B cell (primary cell): ENCODE measurements at regions not wholly inside any gene's neighbourhood (a gene's known extent, or its start where the extent isn't known, plus 50 kb on each side); places are given as distances from the start of the nearest gene placed in this dataset.

Experiments
- ATAC-seq: fragments of 200-7000 bp; cut with Tn5 transposase; one replicate; pipeline ENCODE4 v1.10.0; 2021; ENCODE audit warnings: low read depth, mild to moderate bottlenecking, moderate number of reproducible peaks, moderate library complexity
- CTCF ChIA-PET: fragments of 350-600 bp; sonication (Branson Sonifier 250); formaldehyde crosslinking; loops from one replicate; lab custom pipeline; 2021; ENCODE audit warnings: antibody characterized with exemption, inconsistent platforms; lab: Charles Lee
- POLR2A ChIA-PET: fragments of 350-600 bp; sonication (Branson Sonifier 250); formaldehyde crosslinking; loops from one replicate; lab custom pipeline; 2021; ENCODE audit warnings: antibody characterized with exemption; lab: Charles Lee
- DNase-seq: peaks from one replicate; pipeline ENCODE4 v3.0.0; 2013
- H2AFZ ChIP-seq: 2 replicates; pipeline ENCODE4 v1.6.1; 2012; ENCODE audit warnings: mild to moderate bottlenecking, low read depth, low read length; ENCODE audit not compliant: insufficient read depth, poor library complexity, severe bottlenecking
- H3K27ac ChIP-seq, 2 donors: 1 replicate in 1 of 2; 2 replicates in 1 of 2; pipeline ENCODE4 v1.5.1; 2012 to 2013; ENCODE audit warnings: low read length in 2 of 2, mild to moderate bottlenecking in 2 of 2, moderate library complexity in 1 of 2
- H3K27me3 ChIP-seq, 4 experiments: fragments of 200-600 bp in 1 of 4; sonication (generic) in 1 of 4; replicated peaks in 1 of 4; 1 replicate in 2 of 4; 2 replicates in 2 of 4; pipeline versions ENCODE4 v1.6.1 to v1.7.0; 2013 to 2016; ENCODE audit warnings: low read length in 3 of 4, mild to moderate bottlenecking in 2 of 4, mixed read lengths in 1 of 4, moderate library complexity in 1 of 4; ENCODE audit not compliant: insufficient read depth in 4 of 4, control insufficient read depth in 3 of 4; ENCODE audit errors: control extremely low read depth in 1 of 4
- H3K36me3 ChIP-seq, 2 experiments: replicated peaks in 1 of 2; 1 replicate in 1 of 2; 2 replicates in 1 of 2; pipeline versions ENCODE4 v1.6.1 to v1.7.1; 2013; ENCODE audit warnings: low read length in 1 of 2; ENCODE audit not compliant: insufficient read depth in 2 of 2, control insufficient read depth in 1 of 2; ENCODE audit errors: control extremely low read depth in 1 of 2, extremely low read depth in 1 of 2
- H3K4me1 ChIP-seq, 2 donors: fragments of 200-600 bp in 1 of 2; sonication (generic) in 1 of 2; 1 replicate in 1 of 2; 2 replicates in 1 of 2; pipeline versions ENCODE4 v1.5.1 to v1.6.1; 2013 to 2017; ENCODE audit warnings: low read length in 2 of 2; ENCODE audit not compliant: control insufficient read depth in 2 of 2, insufficient read depth in 2 of 2
- H3K4me2 ChIP-seq: replicated peaks from 2 replicates; pipeline ENCODE3; 2012; ENCODE audit warnings: mild to moderate bottlenecking, low read depth, low read length; ENCODE audit not compliant: poor library complexity, severe bottlenecking
- H3K4me3 ChIP-seq, 5 experiments: fragments of 200-600 bp in 1 of 5; sonication (generic) in 1 of 5; 1 replicate in 3 of 5; 2 replicates in 2 of 5; pipeline versions ENCODE4 v1.5.1 to v1.7.0; 2011 to 2016; ENCODE audit warnings: low read length in 4 of 5, mild to moderate bottlenecking in 4 of 5, low read depth in 2 of 5, control low read depth in 1 of 5, moderate library complexity in 1 of 5; ENCODE audit not compliant: insufficient read depth in 1 of 5; ENCODE audit errors: control extremely low read depth in 1 of 5, extremely low read depth in 1 of 5
- H3K79me2 ChIP-seq: fragments of 200-600 bp; sonication (generic); one replicate; pipeline ENCODE4 v1.6.0; 2016; ENCODE audit warnings: low read length; ENCODE audit not compliant: control insufficient read depth, insufficient read depth
- H3K9ac ChIP-seq: fragments of 200-600 bp; sonication (generic); 2 replicates; pipeline ENCODE4 v1.6.1; 2017; ENCODE audit warnings: mild to moderate bottlenecking, low read length, moderate library complexity
- H3K9me3 ChIP-seq, 3 donors: one replicate each; pipeline versions ENCODE4 v1.6.1 to v1.7.1; 2013; ENCODE audit warnings: low read length in 2 of 3; ENCODE audit not compliant: control insufficient read depth in 2 of 3, insufficient read depth in 1 of 3; ENCODE audit errors: control extremely low read depth in 1 of 3
- H4K20me1 ChIP-seq: 2 replicates; pipeline ENCODE4 v1.6.0; 2012; ENCODE audit warnings: mild to moderate bottlenecking, low read length; ENCODE audit not compliant: insufficient read depth, control insufficient read depth, poor library complexity, severe bottlenecking
- H3K27ac Mint-ChIP-seq: one replicate; pipeline ENCODE4 v1.8.0; 2021; ENCODE audit warnings: mixed read lengths
- H3K27me3 Mint-ChIP-seq: one replicate; pipeline ENCODE4 v1.8.0; 2021; ENCODE audit warnings: mixed read lengths
- H3K4me1 Mint-ChIP-seq: one replicate; pipeline ENCODE4 v1.8.0; 2021; ENCODE audit warnings: mixed read lengths
- H3K4me3 Mint-ChIP-seq: one replicate; pipeline ENCODE4 v1.8.0; 2021; ENCODE audit warnings: mixed read lengths
- H3K9me3 Mint-ChIP-seq: one replicate; pipeline ENCODE4 v1.8.0; 2022; ENCODE audit warnings: mixed read lengths; ENCODE audit not compliant: insufficient read depth
- CTCF ChIP-seq: fragments of 200-600 bp; IDR thresholded peaks from one replicate; pipeline ENCODE4 v1.8.0; 2022; ENCODE audit warnings: antibody characterized with exemption, mild to moderate bottlenecking
- EZH2 ChIP-seq: IDR thresholded peaks from 2 replicates; pipeline ENCODE4 v1.6.1; 2012; ENCODE audit warnings: borderline replicate concordance, low read depth, mild to moderate bottlenecking, moderate library complexity, low read length; ENCODE audit not compliant: insufficient read depth, poor library complexity, severe bottlenecking
- WGBS: methylation state at CpG from one replicate; pipeline ENCODE4 v1.1.5; 2013; ENCODE audit warnings: missing lambda C conversion rate; ENCODE audit not compliant: insufficient coverage; 5-methylcytosine and 5-hydroxymethylcytosine counted together
- intact Hi-C: fragments of 100-400 bp; cut with micrococcal nuclease; formaldehyde crosslinking; loops from one replicate; pipeline ENCODE4 v1.10.0; 2022

DNA sequence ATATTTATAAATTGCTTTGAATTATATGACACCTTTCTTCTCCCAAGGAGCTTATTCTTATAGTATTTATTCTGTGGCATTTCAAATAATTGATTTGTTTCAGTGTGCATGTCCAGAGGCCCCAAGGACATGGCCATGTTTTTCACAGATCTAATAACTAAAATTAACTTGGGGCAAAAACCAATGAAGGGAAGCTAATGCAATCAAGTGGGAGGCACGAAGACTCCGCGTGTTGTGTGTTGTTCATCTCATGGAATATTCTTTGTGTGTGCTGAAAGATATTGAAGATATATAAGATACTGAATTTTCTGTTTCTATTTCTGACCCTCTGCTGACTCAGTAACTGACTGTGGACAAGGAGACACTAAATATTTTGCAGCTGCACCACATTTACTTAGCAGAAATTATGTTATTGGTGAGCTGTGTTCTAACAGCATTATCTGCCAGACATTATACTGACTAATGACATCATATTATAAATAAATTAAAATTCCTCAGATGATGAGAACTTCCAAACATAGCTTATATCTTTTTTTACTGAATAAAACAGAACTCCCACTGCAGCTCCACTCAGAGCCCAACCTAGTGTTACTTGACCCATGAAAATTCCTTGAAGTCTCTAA, 519.3 kb upstream of the CXADR start:
- DNase-seq (no peak), ATAC-seq (no peak)
- Mint-ChIP-seq H3K4me1 (no peaks in the 10 kb centered on the region), H3K9me3 (peaks cover 3% of the 10 kb centered on the region), H3K27ac (no peak overlapping the region), H3K27me3 (no peaks in the 10 kb centered on the region), H3K4me3 (no peak overlapping the region)
- Histone ChIP-seq H3K27me3 (no peaks in the 10 kb centered on the region), H3K4me3 (no peak overlapping the region), H3K4me2 (no peak overlapping the region), H4K20me1 (no peaks in the 10 kb centered on the region), H2AFZ (no peak overlapping the region), H3K4me1 (no peaks in the 10 kb centered on the region), H3K36me3 (no peaks in the 10 kb centered on the region), H3K9ac (no peak overlapping the region), H3K9me3 (no peaks in the 10 kb centered on the region), H3K79me2 (no peaks in the 10 kb centered on the region), H3K27ac (no peak overlapping the region)
- ChIA-PET CTCF (no interaction called here), POLR2A (no interaction called here)
- intact Hi-C loops = no loop called here
- WGBS = no CpG with 5 or more reads among the region's 3 CpGs
- TF ChIP-seq CTCF (no peak), EZH2 (no peak)

DNA sequence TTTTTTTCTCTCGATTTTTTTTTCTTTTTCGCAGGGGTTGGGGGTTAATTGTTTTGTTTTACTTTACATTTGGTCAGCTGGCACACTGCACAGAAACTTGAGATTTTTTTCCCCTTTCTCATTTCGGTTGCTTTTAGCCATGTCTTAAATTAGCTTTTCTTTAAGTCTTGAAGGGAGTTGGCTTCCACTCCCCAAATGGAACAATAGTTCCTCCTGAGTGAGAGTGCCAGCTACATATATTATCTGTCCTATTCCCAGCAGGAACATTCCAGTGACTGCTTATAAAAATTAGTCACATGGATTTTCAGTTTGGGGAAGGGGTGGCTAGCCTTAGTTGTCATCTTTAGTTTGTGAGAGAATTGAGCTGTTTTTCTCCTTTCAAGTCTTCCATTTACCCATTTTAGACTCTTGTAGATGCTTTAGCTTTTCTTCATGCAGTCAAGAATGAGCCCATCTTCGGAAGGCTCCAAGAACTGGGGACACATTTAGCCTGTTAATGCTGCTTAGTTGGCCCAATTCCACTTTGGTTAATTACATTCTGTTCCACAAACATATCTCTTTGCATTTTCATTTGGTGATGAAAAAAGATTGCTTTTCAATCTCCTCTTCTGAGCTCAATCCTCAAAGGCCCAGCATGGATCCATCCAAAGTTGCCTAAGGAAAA, 510.1 kb upstream of the CXADR start:
- H3K9me3 Mint-ChIP-seq = peaks cover 3% of the 10 kb centered on the region
- ATAC-seq = no peak
- no peak overlapping the region for H3K27ac Mint-ChIP-seq
- H2AFZ ChIP-seq = no peak overlapping the region
- H3K9ac ChIP-seq = no peak overlapping the region
- H3K9me3 ChIP-seq = no peaks in the 10 kb centered on the region
- no peak overlapping the region for H3K4me3 Mint-ChIP-seq
- intact Hi-C loops = no loop called here
- H3K27me3 Mint-ChIP-seq = no peaks in the 10 kb centered on the region
- no peaks in the 10 kb centered on the region for H3K4me1 Mint-ChIP-seq
- H3K4me1 ChIP-seq = no peaks in the 10 kb centered on the region
- no peaks in the 10 kb centered on the region for H3K27me3 ChIP-seq
- no peak overlapping the region for H3K4me2 ChIP-seq
- H3K36me3 ChIP-seq = no peaks in the 10 kb centered on the region
- no peak overlapping the region for H3K27ac ChIP-seq
- 92% methylated on average over 2 of the region's 4 CpGs for WGBS
- H4K20me1 ChIP-seq = no peaks in the 10 kb centered on the region
- H3K79me2 ChIP-seq = no peaks in the 10 kb centered on the region
- DNase-seq = no peak
- POLR2A ChIA-PET = no interaction called here
- H3K4me3 ChIP-seq = no peak overlapping the region
- CTCF ChIA-PET = no interaction called here
- TF ChIP-seq CTCF (no peak), EZH2 (no peak)
